Kidney epithelial cell (primary cell): ENCODE measurements at regions not wholly inside any gene's neighbourhood (a gene's known extent, or its start where the extent isn't known, plus 50 kb on each side); places are given as distances from the start of the nearest gene placed in this dataset.
A peak's percentile ranks its signal among the peaks of the same experiment; 100 is the strongest.
"Not testable (repeated sequence)": the region's sequence is repeated elsewhere in the genome, so short reads cannot be mapped to it uniquely, and the experiment has no call there.

ENCODE experiments used
- DNase-seq: peaks from one replicate; pipeline ENCODE4 v3.0.0-alpha.2; 2010; ENCODE audit warnings: low read depth
- H3K27me3 ChIP-seq: 2 replicates; pipeline ENCODE4 v1.6.0; 2011; ENCODE audit warnings: low read length; ENCODE audit not compliant: control insufficient read depth, insufficient read depth
- H3K36me3 ChIP-seq: 2 replicates; pipeline ENCODE4 v1.5.1; 2011; ENCODE audit warnings: low read length; ENCODE audit not compliant: control insufficient read depth, insufficient read depth
- H3K4me3 ChIP-seq: 2 replicates; pipeline ENCODE4 v1.5.1; 2011; ENCODE audit warnings: low read depth, mild to moderate bottlenecking, control low read depth, low read length
- TF ChIP-seq, protein P1 (sequence below): IDR thresholded peaks from 2 replicates; pipeline ENCODE4 v1.5.1; 2011; ENCODE audit warnings: mild to moderate bottlenecking, moderate library complexity, low read length, control low read depth, inconsistent platforms; ENCODE audit not compliant: insufficient read depth, poor library complexity, severe bottlenecking

DNA sequence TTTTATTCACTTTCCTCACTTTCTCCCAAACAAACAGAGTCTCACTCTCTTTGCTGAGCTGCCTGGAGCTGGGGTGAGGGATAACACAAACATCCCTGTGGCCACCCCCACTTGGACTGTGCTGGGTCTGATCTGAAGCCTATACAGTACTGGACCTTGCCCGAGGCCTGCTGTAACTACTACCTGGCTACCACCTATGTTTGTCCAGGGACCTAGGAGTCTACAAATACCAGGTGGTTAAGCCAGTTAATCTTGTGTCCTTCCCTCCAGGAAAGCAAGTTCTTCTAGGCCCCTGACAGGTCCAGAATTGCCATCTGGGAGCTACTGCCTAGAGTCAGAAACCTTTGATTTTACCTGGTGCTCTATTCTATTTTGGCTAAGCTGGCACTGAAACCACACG lies 87.3 kb downstream of the RTL3 start:
- TF ChIP-seq, protein P1, sequence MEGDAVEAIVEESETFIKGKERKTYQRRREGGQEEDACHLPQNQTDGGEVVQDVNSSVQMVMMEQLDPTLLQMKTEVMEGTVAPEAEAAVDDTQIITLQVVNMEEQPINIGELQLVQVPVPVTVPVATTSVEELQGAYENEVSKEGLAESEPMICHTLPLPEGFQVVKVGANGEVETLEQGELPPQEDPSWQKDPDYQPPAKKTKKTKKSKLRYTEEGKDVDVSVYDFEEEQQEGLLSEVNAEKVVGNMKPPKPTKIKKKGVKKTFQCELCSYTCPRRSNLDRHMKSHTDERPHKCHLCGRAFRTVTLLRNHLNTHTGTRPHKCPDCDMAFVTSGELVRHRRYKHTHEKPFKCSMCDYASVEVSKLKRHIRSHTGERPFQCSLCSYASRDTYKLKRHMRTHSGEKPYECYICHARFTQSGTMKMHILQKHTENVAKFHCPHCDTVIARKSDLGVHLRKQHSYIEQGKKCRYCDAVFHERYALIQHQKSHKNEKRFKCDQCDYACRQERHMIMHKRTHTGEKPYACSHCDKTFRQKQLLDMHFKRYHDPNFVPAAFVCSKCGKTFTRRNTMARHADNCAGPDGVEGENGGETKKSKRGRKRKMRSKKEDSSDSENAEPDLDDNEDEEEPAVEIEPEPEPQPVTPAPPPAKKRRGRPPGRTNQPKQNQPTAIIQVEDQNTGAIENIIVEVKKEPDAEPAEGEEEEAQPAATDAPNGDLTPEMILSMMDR, result no peak
- Histone ChIP-seq H3K36me3 (no peaks in the 10 kb centered on the region), H3K4me3 (no peak overlapping the region), H3K27me3 (no peaks in the 10 kb centered on the region)
- DNase-seq, result no peak

DNA sequence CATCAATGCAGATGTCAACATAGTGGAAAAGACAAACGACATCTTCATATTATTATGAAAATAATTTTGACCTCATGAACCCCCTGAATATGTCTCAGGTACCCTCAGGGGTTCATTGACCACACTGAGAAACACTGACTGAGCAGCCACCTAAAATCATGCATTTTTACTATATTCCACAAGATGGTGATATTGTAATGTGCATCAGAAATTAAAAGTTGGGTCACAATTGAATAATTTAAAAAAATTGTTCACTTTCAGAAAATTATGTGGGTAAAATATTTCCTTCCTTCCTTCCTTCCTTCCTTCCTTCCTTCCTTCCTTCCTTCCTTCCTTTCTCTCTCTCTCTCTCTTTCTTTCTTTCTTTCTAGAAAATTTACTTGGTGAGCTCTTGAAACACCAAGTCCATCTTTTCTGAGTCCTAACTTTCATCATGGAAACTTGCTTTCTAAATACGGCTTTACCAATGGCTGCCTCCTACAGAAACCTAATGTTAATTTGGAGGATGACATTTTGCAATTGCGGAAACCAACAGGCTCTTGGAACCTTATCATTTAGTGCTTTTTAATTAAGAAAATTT lies 103.6 kb downstream of the RTL3 start:
- Histone ChIP-seq H3K36me3 (no peaks in the 10 kb centered on the region), H3K27me3 (no peaks in the 10 kb centered on the region), H3K4me3 (no peak overlapping the region)
- TF ChIP-seq, protein P1, result no peak
- no peak for DNase-seq

DNA sequence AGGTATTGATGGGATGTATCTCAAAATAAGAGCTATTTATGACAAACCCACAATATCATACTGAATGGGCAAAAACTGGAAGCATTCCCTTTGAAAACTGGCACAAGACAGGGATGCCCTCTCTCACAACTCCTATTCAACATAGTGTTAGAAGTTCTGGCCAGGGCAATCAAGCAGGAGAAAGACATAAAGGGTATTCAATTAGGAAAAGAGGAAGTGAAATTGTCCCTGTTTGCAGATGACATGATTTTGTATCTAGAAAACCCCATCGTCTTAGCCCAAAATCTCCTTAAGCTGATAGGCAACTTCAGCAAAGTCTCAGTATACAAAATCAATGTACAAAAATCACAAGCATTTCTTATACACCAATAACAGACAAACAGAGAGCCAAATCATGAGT lies 106.5 kb downstream of the RTL3 start:
- not testable (repeated sequence) for DNase-seq, H3K4me3 ChIP-seq, H3K27me3 ChIP-seq, H3K36me3 ChIP-seq

DNA sequence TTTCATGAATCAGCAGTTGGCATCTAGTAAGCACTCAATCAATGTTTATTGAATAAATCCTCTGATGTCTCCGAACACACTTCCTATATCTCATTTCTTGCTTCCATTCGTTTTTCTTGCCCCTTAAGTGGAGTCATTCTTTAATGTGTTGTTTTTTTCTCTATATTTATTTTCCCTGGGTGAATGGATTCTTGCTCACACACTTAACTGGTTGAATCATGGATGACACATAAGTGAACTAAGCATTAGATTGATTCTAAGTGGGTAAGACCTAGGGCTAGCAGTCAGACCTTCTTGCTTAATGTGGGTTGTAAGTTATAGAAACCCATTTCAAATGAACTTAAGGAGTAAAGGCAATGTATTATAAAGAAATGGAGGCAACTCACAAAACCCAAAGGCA lies 111.1 kb downstream of the RTL3 start:
- TF ChIP-seq, protein P1, result no peak
- DNase-seq, result peak; percentile 10
- H3K27me3 ChIP-seq, result no peaks in the 10 kb centered on the region
- no peaks in the 10 kb centered on the region for H3K36me3 ChIP-seq
- no peak overlapping the region for H3K4me3 ChIP-seq

DNA sequence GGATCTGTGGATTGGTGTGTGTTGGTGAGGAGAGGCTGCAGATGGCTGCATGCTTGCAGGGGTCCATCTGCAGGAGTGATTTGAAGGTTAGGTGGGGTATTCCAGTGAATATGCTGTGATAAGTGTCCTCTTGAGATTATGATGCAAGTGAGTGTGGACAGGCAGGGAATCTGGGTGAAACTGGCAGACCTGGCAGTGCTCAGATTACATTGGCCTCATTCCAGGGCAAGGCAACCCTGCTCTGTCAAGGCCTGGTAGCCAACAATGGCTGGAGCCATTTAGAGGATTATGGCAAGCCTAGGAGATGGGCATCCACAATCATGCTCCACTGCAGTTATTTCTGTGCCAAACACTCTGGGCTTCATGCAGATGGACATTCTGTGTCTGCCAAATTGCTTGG lies 113.9 kb downstream of the RTL3 start:
- TF ChIP-seq, protein P1, result no peak
- no peaks in the 10 kb centered on the region for H3K36me3 ChIP-seq
- H3K4me3 ChIP-seq, result no peak overlapping the region
- no peaks in the 10 kb centered on the region for H3K27me3 ChIP-seq
- DNase-seq, result no peak

DNA sequence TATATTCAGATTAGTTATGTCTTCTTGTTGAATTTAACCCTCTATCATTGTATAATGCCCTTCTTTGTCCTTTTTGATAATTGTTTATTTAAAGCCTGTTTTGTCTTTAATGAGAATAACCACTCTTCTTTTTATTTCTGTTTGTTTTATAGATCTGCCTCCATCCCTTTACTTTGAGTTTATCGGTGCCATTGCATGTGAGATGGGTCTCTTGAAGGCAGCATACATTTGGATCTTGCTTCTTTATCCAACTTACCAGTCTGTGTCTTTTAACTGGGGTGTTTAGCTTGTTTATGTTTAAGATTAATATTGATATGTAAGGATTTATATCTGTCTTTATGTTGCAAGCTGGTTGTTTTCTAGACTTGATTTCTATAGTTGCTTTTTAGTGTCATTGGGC lies 115.8 kb downstream of the RTL3 start:
- TF ChIP-seq, protein P1, result no peak
- H3K27me3 ChIP-seq, result no peaks in the 10 kb centered on the region

More for the DNA sequence above, 115.8 kb downstream of the RTL3 start:
- H3K36me3 ChIP-seq, result no peaks in the 10 kb centered on the region
- H3K4me3 ChIP-seq, result no peak overlapping the region
- no peak for DNase-seq
